Testis (tissue), 2 donors: ENCODE measurements at regions not wholly inside any gene's neighbourhood (a gene's known extent, or its start where the extent isn't known, plus 50 kb on each side); places are given as distances from the start of the nearest gene placed in this dataset.

Experiments
- DNase-seq: peaks from one replicate; pipeline ENCODE4 v3.0.0-alpha.2; 2019
- H3K27ac ChIP-seq, 2 donors: fragments of 200-600 bp; sonication (generic); one replicate each; pipeline ENCODE4 v1.5.1; 2019
- H3K27me3 ChIP-seq: fragments of 200-600 bp; sonication (generic); one replicate; pipeline ENCODE4 v1.5.1; 2019
- H3K36me3 ChIP-seq: fragments of 200-600 bp; sonication (generic); one replicate; pipeline ENCODE4 v1.5.1; 2017; ENCODE audit warnings: low read depth; ENCODE audit errors: missing control alignments
- H3K4me1 ChIP-seq: fragments of 200-600 bp; sonication (generic); one replicate; pipeline ENCODE4 v1.5.1; 2019
- H3K4me3 ChIP-seq, 2 donors: fragments of 200-600 bp; sonication (generic); one replicate each; pipeline ENCODE4 v1.5.1; 2017 to 2019
- H3K9me3 ChIP-seq: fragments of 200-600 bp; sonication (generic); one replicate; pipeline ENCODE4 v1.5.1; 2017
- CTCF ChIP-seq, 3 experiments: fragments of 450-650 bp in 2 of 3; fragments of 200-600 bp in 1 of 3; sonication (generic) in 1 of 3; IDR thresholded peaks; one replicate each; pipeline ENCODE4 v1.5.1; 2016 to 2019; ENCODE audit warnings: antibody characterized with exemption in 3 of 3, mild to moderate bottlenecking in 2 of 3, moderate library complexity in 1 of 3
- POLR2A ChIP-seq: fragments of 450-650 bp; IDR thresholded peaks from one replicate; pipeline ENCODE4 v1.6.1; 2017; ENCODE audit warnings: antibody characterized with exemption, mild to moderate bottlenecking, moderate library complexity
- WGBS, 2 donors: methylation state at CpG; one replicate each; pipeline ENCODE4 v1.1.5; 2018; 5-methylcytosine and 5-hydroxymethylcytosine counted together
- intact Hi-C: fragments of 100-400 bp; cut with DNase I; formaldehyde crosslinking; loops from one replicate; pipeline ENCODE4 v1.15.1; 2023; ENCODE audit warnings: low total_unique reads

- Histone ChIP-seq H3K27ac (no peak overlapping the region), H3K4me3 (no peak overlapping the region), H3K9me3 (no peaks in the 10 kb centered on the region), H3K36me3 (no peaks in the 10 kb centered on the region), H3K27me3 (no peaks in the 10 kb centered on the region), H3K4me1 (peaks cover 3% of the 10 kb centered on the region)
- TF ChIP-seq POLR2A (no peak), CTCF (IDR thresholded peaks at IDR 0.05) (no peak)
- no peak for DNase-seq
- WGBS, 2 donors: 81 to 88% methylated on average over 7 to 8 of the region's 8 CpGs
- intact Hi-C loops: no loop called here
Measured at GRCh38 chr15:72851586-72851985, 68.0 kb upstream of the ADPGK start.

- no peaks in the 10 kb centered on the region for H3K9me3 ChIP-seq
- no peak for DNase-seq
- intact Hi-C loops: no loop called here
- no peak for TF ChIP-seq POLR2A
- no peak for TF ChIP-seq CTCF (IDR thresholded peaks at IDR 0.05)
- H3K4me3 ChIP-seq: no peak overlapping the region
- WGBS, 2 donors: 63 to 70% methylated on average over 3 of the region's 3 CpGs
- H3K36me3 ChIP-seq: no peaks in the 10 kb centered on the region
- H3K4me1 ChIP-seq: peaks cover 3% of the 10 kb centered on the region
- no peak overlapping the region for H3K27ac ChIP-seq
- H3K27me3 ChIP-seq: no peaks in the 10 kb centered on the region
Measured at GRCh38 chr15:72850833-72851232, 67.3 kb upstream of the ADPGK start.

- WGBS, 2 donors: 78 to 86% methylated on average over 3 of the region's 3 CpGs
- Histone ChIP-seq H3K4me3 (no peak overlapping the region), H3K4me1 (peaks cover 3% of the 10 kb centered on the region), H3K27ac (no peak overlapping the region), H3K27me3 (no peaks in the 10 kb centered on the region), H3K36me3 (no peaks in the 10 kb centered on the region), H3K9me3 (no peaks in the 10 kb centered on the region)
- intact Hi-C loops: no loop called here
- TF ChIP-seq CTCF (IDR thresholded peaks at IDR 0.05): no peak
- no peak for TF ChIP-seq POLR2A
- no peak for DNase-seq
Measured at GRCh38 chr15:72847806-72848205, 64.2 kb upstream of the ADPGK start.

- intact Hi-C loops: no loop called here
- Histone ChIP-seq H3K36me3 (no peaks in the 10 kb centered on the region), H3K27me3 (no peaks in the 10 kb centered on the region), H3K4me1 (peaks cover under 1% of the 10 kb centered on the region), H3K4me3 (no peak overlapping the region), H3K9me3 (no peaks in the 10 kb centered on the region), H3K27ac (no peak overlapping the region)
- WGBS, 2 donors: 60 to 67% methylated on average over 3 to 4 of the region's 4 CpGs
- no peak for DNase-seq
- TF ChIP-seq CTCF (IDR thresholded peaks at IDR 0.05) (no peak), POLR2A (no peak)
Measured at GRCh38 chr15:72847033-72847432, 63.5 kb upstream of the ADPGK start.

- no peaks in the 10 kb centered on the region for H3K36me3 ChIP-seq
- H3K27me3 ChIP-seq: no peaks in the 10 kb centered on the region
- intact Hi-C loops: no loop called here
- H3K4me3 ChIP-seq: no peak overlapping the region
- DNase-seq: no peak
- H3K27ac ChIP-seq: no peak overlapping the region
- H3K9me3 ChIP-seq: no peaks in the 10 kb centered on the region
- TF ChIP-seq CTCF (IDR thresholded peaks at IDR 0.05): no peak
- TF ChIP-seq POLR2A: no peak
- no peaks in the 10 kb centered on the region for H3K4me1 ChIP-seq
Measured at GRCh38 chr15:72845981-72846383, 62.4 kb upstream of the ADPGK start.
